ENCODE measurements at regions not wholly inside any gene's neighbourhood (a gene's known extent, or its start where the extent isn't known, plus 50 kb on each side); places are given as distances from the start of the nearest gene placed in this dataset.
"Not testable (repeated sequence)": the region's sequence is repeated elsewhere in the genome, so short reads cannot be mapped to it uniquely, and the experiment has no call there.

DNA sequence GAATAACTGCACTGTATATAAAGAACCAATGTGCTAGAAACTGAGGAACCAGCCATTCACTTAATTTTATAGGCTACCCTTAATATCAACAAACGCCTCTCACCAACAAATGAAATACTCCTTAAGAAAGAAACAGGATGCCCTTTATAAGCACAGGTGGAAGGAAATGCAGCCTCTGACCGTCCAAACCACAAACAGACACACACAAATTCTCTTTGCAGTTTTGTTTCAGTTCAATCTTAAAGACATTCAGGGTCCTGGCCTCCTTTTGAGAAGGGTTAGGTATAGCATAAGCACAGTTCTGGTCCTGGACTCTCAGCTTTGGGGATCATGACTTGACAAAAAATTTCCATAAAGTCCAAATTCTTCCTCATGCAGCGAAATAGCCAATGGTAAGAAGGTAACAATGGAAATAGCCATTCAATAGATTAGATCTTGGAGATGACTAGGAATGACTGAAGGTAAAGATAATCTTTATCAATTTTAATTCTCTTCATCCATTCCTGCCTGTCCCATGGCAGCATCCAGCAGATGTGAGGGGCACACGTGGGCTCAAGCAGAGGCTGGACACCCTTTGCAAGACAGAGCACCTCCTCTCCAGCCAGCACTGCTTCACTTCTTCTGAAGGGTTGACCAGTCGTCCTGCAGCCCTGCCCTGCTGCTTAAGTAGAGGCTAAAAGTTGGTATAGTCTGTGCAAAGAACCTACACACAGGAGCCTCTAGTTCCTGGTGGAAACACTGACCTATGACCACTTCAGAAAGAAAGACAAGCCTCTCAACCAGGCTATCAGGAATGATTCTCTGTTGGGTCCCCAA is 123.9 kb downstream of the CD83 start:
- H3K27ac ChIP-seq (ENCODE audit: low read depth, low read length): no peak overlapping the region
- H4K20me1 ChIP-seq (ENCODE audit: insufficient read depth): no peaks in the 10 kb centered on the region
- no peak overlapping the region for H2AFZ ChIP-seq (ENCODE audit: low read depth, low read length, poor library complexity, severe bottlenecking)
- no peak overlapping the region for H3K4me2 ChIP-seq (ENCODE audit: low read length)
- no peak overlapping the region for H3K9ac ChIP-seq (ENCODE audit: low read length)
- no TSS peak for BruUV-seq (replicated peaks)
- TF ChIP-seq ZFX (IDR thresholded peaks at IDR 0.05) (no peak), EZH2phosphoT487 (IDR thresholded peaks at IDR 0.05; ENCODE audit: borderline replicate concordance) (no peak), MAX (IDR thresholded peaks at IDR 0.05) (no peak), SIN3A (IDR thresholded peaks at IDR 0.05; ENCODE audit: low read depth) (no peak), POLR2A (IDR thresholded peaks at IDR 0.05; ENCODE audit: borderline replicate concordance, extremely low read depth, insufficient read depth, insufficient read length) (no peak), POLR2AphosphoS5 (IDR thresholded peaks at IDR 0.05; ENCODE audit: low read depth, low read length) (no peak), RAD21 (IDR thresholded peaks at IDR 0.05; ENCODE audit: low read depth) (no peak), JUND (IDR thresholded peaks at IDR 0.05) (no peak)
- TF ChIP-seq, protein P1, sequence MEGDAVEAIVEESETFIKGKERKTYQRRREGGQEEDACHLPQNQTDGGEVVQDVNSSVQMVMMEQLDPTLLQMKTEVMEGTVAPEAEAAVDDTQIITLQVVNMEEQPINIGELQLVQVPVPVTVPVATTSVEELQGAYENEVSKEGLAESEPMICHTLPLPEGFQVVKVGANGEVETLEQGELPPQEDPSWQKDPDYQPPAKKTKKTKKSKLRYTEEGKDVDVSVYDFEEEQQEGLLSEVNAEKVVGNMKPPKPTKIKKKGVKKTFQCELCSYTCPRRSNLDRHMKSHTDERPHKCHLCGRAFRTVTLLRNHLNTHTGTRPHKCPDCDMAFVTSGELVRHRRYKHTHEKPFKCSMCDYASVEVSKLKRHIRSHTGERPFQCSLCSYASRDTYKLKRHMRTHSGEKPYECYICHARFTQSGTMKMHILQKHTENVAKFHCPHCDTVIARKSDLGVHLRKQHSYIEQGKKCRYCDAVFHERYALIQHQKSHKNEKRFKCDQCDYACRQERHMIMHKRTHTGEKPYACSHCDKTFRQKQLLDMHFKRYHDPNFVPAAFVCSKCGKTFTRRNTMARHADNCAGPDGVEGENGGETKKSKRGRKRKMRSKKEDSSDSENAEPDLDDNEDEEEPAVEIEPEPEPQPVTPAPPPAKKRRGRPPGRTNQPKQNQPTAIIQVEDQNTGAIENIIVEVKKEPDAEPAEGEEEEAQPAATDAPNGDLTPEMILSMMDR (IDR thresholded peaks at IDR 0.05 in 2 of 3, conservative IDR thresholded peaks at IDR 0.05 in 1 of 3; ENCODE audit: borderline replicate concordance in 1 of 3, insufficient read depth in 1 of 3, low read depth in 2 of 3, low read length in 2 of 3): no peak
- ChIA-PET POLR2A (no interaction called here), RAD21 (ENCODE audit: low non-redundant PET in 1 of 2, low total read pairs in 2 of 2, uncharacterized antibody in 2 of 2, unreplicated experiment in 2 of 2) (no interaction called here), CTCF (no interaction called here)
- H3K79me2 ChIP-seq (ENCODE audit: insufficient read depth, low read length): no peaks in the 10 kb centered on the region
- intact Hi-C loops (cut with micrococcal nuclease): no loop called here
- no peaks in the 10 kb centered on the region for H3K9me3 ChIP-seq (ENCODE audit: control insufficient read depth in 1 of 2, insufficient read depth in 1 of 2, low read depth in 1 of 2, low read length in 2 of 2)
- H3K9me2 ChIP-seq (ENCODE audit: insufficient read depth): no peaks in the 10 kb centered on the region
- ATAC-seq: no peak
- H3K4me1 ChIP-seq (ENCODE audit: control insufficient read depth in 1 of 2, insufficient read depth in 2 of 2, low read length in 2 of 2): no peaks in the 10 kb centered on the region
- H3K36me3 ChIP-seq (ENCODE audit: control insufficient read depth in 1 of 2, insufficient read depth in 2 of 2, low read length in 2 of 2): no peaks in the 10 kb centered on the region
- no peak overlapping the region for H3K4me3 ChIP-seq (replicated peaks in 1 of 2; ENCODE audit: low read depth in 1 of 2, low read length in 2 of 2)
- DNase-seq (ENCODE audit: low read depth, low spot score): no peak
- no peaks in the 10 kb centered on the region for H3K27me3 ChIP-seq (ENCODE audit: insufficient read depth, low read length)

DNA sequence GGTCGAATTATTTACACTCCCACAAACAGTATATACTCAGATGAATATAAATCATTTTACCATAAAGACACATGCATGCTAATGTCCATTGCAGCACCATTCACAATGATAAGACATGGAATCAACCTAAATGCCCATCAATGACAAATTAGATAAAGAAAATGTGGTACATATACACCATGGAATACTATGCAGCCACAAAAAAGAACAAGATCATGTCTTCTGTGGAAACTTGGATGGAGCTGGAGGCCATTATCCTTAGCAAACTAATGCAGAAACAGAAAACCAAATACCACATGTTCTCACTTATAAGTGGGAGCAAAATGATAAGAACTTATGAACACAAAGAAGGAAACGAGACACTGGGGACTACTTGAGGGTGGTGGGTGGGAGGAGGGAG is 125.3 kb downstream of the CD83 start:
- H3K4me2 ChIP-seq (ENCODE audit: low read length); ATAC-seq; H3K27ac ChIP-seq (ENCODE audit: low read depth, low read length); H3K79me2 ChIP-seq (ENCODE audit: insufficient read depth, low read length); H3K9me2 ChIP-seq (ENCODE audit: insufficient read depth); H4K20me1 ChIP-seq (ENCODE audit: insufficient read depth); POLR2A ChIA-PET; CTCF ChIA-PET; H3K9ac ChIP-seq (ENCODE audit: low read length); H3K4me1 ChIP-seq (ENCODE audit: control insufficient read depth in 1 of 2, insufficient read depth in 2 of 2, low read length in 2 of 2); H3K9me3 ChIP-seq (ENCODE audit: control insufficient read depth in 1 of 2, insufficient read depth in 1 of 2, low read depth in 1 of 2, low read length in 2 of 2); H3K36me3 ChIP-seq (ENCODE audit: control insufficient read depth in 1 of 2, insufficient read depth in 2 of 2, low read length in 2 of 2); DNase-seq (ENCODE audit: low read depth, low spot score); H3K4me3 ChIP-seq (replicated peaks in 1 of 2; ENCODE audit: low read depth in 1 of 2, low read length in 2 of 2); intact Hi-C loops (cut with micrococcal nuclease); H3K27me3 ChIP-seq (ENCODE audit: insufficient read depth, low read length); RAD21 ChIA-PET (ENCODE audit: low non-redundant PET in 1 of 2, low total read pairs in 2 of 2, uncharacterized antibody in 2 of 2, unreplicated experiment in 2 of 2); BruUV-seq (replicated peaks); H2AFZ ChIP-seq (ENCODE audit: low read depth, low read length, poor library complexity, severe bottlenecking): not testable (repeated sequence)

All from HCT116 (cell line).